PC-9 (cell line): ENCODE measurements at regions not wholly inside any gene's neighbourhood (a gene's known extent, or its start where the extent isn't known, plus 50 kb on each side); places are given as distances from the start of the nearest gene placed in this dataset.

Experiments
- BruUV-seq: library from RNA; stranded (reverse); fragments of 400-500 nt; replicated peaks from 2 replicates; lab custom pipeline; 2021; lab: Mats Ljungman, UMichigan
- CTCF ChIA-PET: fragments of 300-600 bp; sonication (Branson Sonifier 250); formaldehyde crosslinking; loops from one replicate; lab custom pipeline; 2022; ENCODE audit warnings: antibody characterized with exemption; lab: Charles Lee
- POLR2A ChIA-PET: fragments of 300-600 bp; sonication (Branson Sonifier 250); formaldehyde crosslinking; loops from one replicate; lab custom pipeline; 2022; ENCODE audit warnings: antibody characterized with exemption; ENCODE audit not compliant: unreplicated experiment; lab: Charles Lee
- DNase-seq, 2 experiments: peaks; one replicate each; pipeline versions ENCODE4 v3.0.0 to v3.0.0-alpha.2; 2015 to 2022; ENCODE audit warnings: mixed read lengths in 1 of 2
- H2AFZ ChIP-seq: fragments of 200-600 bp; sonication (generic); 2 replicates; pipeline ENCODE4 v1.8.1; 2017; ENCODE audit warnings: antibody characterized with exemption
- H3F3A ChIP-seq: fragments of 200-600 bp; sonication (generic); 2 replicates; pipeline ENCODE4 v1.8.1; 2017; ENCODE audit warnings: antibody characterized with exemption, mild to moderate bottlenecking, low read depth; ENCODE audit not compliant: insufficient read depth
- H3K27ac ChIP-seq: fragments of 200-600 bp; sonication (generic); 2 replicates; pipeline ENCODE4 v1.6.1; 2016; ENCODE audit warnings: mixed run types
- H3K27me3 ChIP-seq: fragments of 200-600 bp; sonication (generic); 2 replicates; pipeline ENCODE4 v1.6.1; 2016; ENCODE audit warnings: low read depth, mixed run types; ENCODE audit not compliant: insufficient read depth
- H3K36me3 ChIP-seq: fragments of 200-600 bp; sonication (generic); 2 replicates; pipeline ENCODE4 v1.6.1; 2016; ENCODE audit warnings: low read depth, mixed run types
- H3K4me1 ChIP-seq: fragments of 200-600 bp; sonication (generic); replicated peaks from 2 replicates; pipeline ENCODE4 v1.6.1; 2016; ENCODE audit warnings: mixed run types; ENCODE audit not compliant: insufficient read depth
- H3K4me2 ChIP-seq: fragments of 200-600 bp; sonication (generic); 2 replicates; pipeline ENCODE4 v1.6.1; 2017; ENCODE audit warnings: mixed run types
- H3K4me3 ChIP-seq: fragments of 200-600 bp; sonication (generic); 2 replicates; pipeline ENCODE4 v1.6.1; 2016; ENCODE audit warnings: mixed run types
- H3K79me2 ChIP-seq: fragments of 200-600 bp; sonication (generic); 2 replicates; pipeline ENCODE4 v1.6.1; 2017; ENCODE audit warnings: low read depth, mixed run types
- H3K9me2 ChIP-seq: fragments of 200-600 bp; sonication (generic); 2 replicates; pipeline ENCODE4 v1.8.1; 2017; ENCODE audit warnings: mild to moderate bottlenecking; ENCODE audit not compliant: insufficient read depth
- H3K9me3 ChIP-seq: fragments of 200-600 bp; sonication (generic); 2 replicates; pipeline ENCODE4 v1.8.1; 2016; ENCODE audit warnings: low read depth; ENCODE audit not compliant: insufficient read depth
- H4K20me1 ChIP-seq: fragments of 200-600 bp; sonication (generic); 2 replicates; pipeline ENCODE4 v1.8.1; 2017; ENCODE audit not compliant: insufficient read depth
- CTCF ChIP-seq: fragments of 200-600 bp; sonication (generic); conservative IDR thresholded peaks from 2 replicates; pipeline ENCODE4 v1.6.1; 2017; ENCODE audit warnings: mixed run types, antibody characterized with exemption, mild to moderate bottlenecking, moderate library complexity
- EZH2 ChIP-seq: fragments of 200-600 bp; sonication (generic); IDR thresholded peaks from 2 replicates; pipeline ENCODE4 v1.8.0; 2017; ENCODE audit warnings: antibody characterized with exemption, low read depth
- intact Hi-C: fragments of 100-400 bp; cut with micrococcal nuclease; formaldehyde crosslinking; loops from one replicate; pipeline ENCODE4 v1.10.0; 2022; ENCODE audit not compliant: unreplicated experiment

GRCh38 chr6:74410630-74411029 is 714.6 kb downstream of the CD109 start:
- no peak overlapping the region for H2AFZ ChIP-seq
- no peaks in the 10 kb centered on the region for H3K36me3 ChIP-seq
- no TSS peak for BruUV-seq
- H4K20me1 ChIP-seq: no peaks in the 10 kb centered on the region
- H3F3A ChIP-seq: no peaks in the 10 kb centered on the region
- no peaks in the 10 kb centered on the region for H3K9me2 ChIP-seq
- H3K27me3 ChIP-seq: no peaks in the 10 kb centered on the region
- no peak overlapping the region for H3K4me2 ChIP-seq
- ChIA-PET CTCF (no interaction called here), POLR2A (no interaction called here)
- DNase-seq: no peak
- H3K4me1 ChIP-seq: no peaks in the 10 kb centered on the region
- H3K79me2 ChIP-seq: no peaks in the 10 kb centered on the region
- no peaks in the 10 kb centered on the region for H3K9me3 ChIP-seq
- no peak overlapping the region for H3K27ac ChIP-seq
- TF ChIP-seq EZH2 (no peak), CTCF (no peak)
- H3K4me3 ChIP-seq: no peak overlapping the region
- intact Hi-C loops: loop anchor here (10.0 kb wide), 1 partner anchor 484 kb away; no protein-coding TSS in a partner anchor

DNA sequence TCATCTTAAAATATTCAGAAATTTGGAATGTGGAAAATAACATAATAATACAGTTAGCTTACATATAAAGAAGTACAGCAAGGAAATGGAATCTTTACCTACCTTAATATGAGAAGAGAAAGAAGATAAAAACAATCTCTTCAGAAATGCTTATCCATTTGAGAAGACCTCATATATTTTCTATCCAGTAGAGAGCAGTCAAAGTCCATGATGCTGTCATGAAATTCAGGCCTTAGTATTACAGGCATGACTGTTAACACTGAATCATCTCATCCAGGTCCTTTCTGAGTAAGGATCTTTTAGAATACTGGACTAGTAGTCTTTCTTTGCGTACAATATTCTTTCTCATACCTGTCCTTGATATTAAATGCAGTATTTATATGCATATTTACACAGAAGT is 713.4 kb downstream of the CD109 start:
- no peaks in the 10 kb centered on the region for H3K9me3 ChIP-seq
- H3K4me3 ChIP-seq: no peak overlapping the region
- no peaks in the 10 kb centered on the region for H4K20me1 ChIP-seq
- H3F3A ChIP-seq: no peaks in the 10 kb centered on the region
- no TSS peak for BruUV-seq
- intact Hi-C loops: loop anchor here (1.0 kb wide), 1 partner anchor 795 kb away; no protein-coding TSS in a partner anchor
- no peaks in the 10 kb centered on the region for H3K9me2 ChIP-seq
- no peaks in the 10 kb centered on the region for H3K4me1 ChIP-seq
- no peaks in the 10 kb centered on the region for H3K36me3 ChIP-seq
- CTCF ChIA-PET: interaction anchor here (0.5 to 1.2 kb wide), 2 partner anchors 363 to 799 kb away, joined by 4 to 7 read pairs; no protein-coding TSS in a partner anchor
- DNase-seq: no peak
- no peak overlapping the region for H2AFZ ChIP-seq
- no peak overlapping the region for H3K27ac ChIP-seq
- POLR2A ChIA-PET: no interaction called here
- H3K79me2 ChIP-seq: no peaks in the 10 kb centered on the region
- no peaks in the 10 kb centered on the region for H3K27me3 ChIP-seq
- TF ChIP-seq CTCF (peak; percentile 62), EZH2 (no peak)
- no peak overlapping the region for H3K4me2 ChIP-seq

GRCh38 chr6:74408844-74409243 is 712.8 kb downstream of the CD109 start:
- TF ChIP-seq CTCF (no peak), EZH2 (no peak)
- ChIA-PET POLR2A (no interaction called here), CTCF (interaction anchor here (0.5 to 1.2 kb wide), 2 partner anchors 363 to 800 kb away, joined by 4 to 7 read pairs; no protein-coding TSS in a partner anchor)
- H3K27ac ChIP-seq: no peak overlapping the region
- no peaks in the 10 kb centered on the region for H3K79me2 ChIP-seq
- H2AFZ ChIP-seq: no peak overlapping the region
- H3K36me3 ChIP-seq: no peaks in the 10 kb centered on the region
- no peak for DNase-seq
- intact Hi-C loops: loop anchor here (1.0 kb wide), 1 partner anchor 795 kb away; no protein-coding TSS in a partner anchor
- no peak overlapping the region for H3K4me3 ChIP-seq
- H3K27me3 ChIP-seq: no peaks in the 10 kb centered on the region
- no TSS peak for BruUV-seq
- H3K9me2 ChIP-seq: no peaks in the 10 kb centered on the region
- no peaks in the 10 kb centered on the region for H3F3A ChIP-seq
- H3K4me1 ChIP-seq: no peaks in the 10 kb centered on the region
- H4K20me1 ChIP-seq: no peaks in the 10 kb centered on the region
- no peak overlapping the region for H3K4me2 ChIP-seq
- H3K9me3 ChIP-seq: no peaks in the 10 kb centered on the region
